Stimulated activated CD4-positive, alpha-beta T cell treated with anti-CD3 and anti-CD28 coated beads, Interleukin-4, amount 100 ng/mL, for 1 hour (primary cell): ENCODE measurements at regions not wholly inside any gene's neighbourhood (a gene's known extent, or its start where the extent isn't known, plus 50 kb on each side); places are given as distances from the start of the nearest gene placed in this dataset.

ENCODE experiments used
- DNase-seq: peaks from one replicate; pipeline ENCODE4 v3.0.0-alpha.2; 2020

GRCh38 chr1:112320058-112320457 lies 76.0 kb upstream of the CTTNBP2NL start:
- no peak for DNase-seq

- DNase-seq, result no peak
Observed at GRCh38 chr1:112322018-112322417, 74.0 kb upstream of the CTTNBP2NL start.

DNA sequence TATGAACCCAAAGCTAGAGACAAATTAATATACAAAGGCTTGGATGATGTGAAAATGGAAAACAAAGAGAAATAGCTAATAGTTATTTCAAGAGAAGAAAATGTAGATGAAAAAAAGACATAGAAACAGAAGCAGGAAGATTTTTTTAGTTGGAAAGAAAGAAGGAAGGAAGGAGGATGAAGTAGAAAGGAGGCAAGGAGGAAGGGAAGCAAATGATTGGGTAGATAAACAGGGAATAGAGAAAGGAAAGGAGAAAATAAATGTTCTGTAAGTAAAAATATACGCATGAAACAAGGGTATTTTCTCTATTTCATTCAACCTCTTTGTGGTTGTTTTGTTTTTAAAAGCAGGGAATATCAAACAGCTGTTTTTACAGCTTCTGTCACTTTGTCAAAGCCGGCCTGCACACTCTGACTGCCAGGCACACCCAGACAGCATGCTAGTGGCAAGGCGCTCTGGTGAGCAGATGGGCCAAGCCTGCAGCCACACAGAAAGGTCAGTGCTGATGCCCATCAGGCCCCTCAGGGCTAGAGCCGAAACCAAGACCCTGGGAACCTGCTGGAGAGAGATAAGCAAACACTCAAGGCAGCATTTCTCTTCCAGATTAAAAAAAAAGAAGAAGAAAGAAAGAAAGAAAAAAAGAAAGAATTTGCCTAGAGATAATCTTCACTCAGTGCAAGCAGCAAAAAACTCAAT lies 72.9 kb upstream of the CTTNBP2NL start:
- DNase-seq, result no peak

DNA sequence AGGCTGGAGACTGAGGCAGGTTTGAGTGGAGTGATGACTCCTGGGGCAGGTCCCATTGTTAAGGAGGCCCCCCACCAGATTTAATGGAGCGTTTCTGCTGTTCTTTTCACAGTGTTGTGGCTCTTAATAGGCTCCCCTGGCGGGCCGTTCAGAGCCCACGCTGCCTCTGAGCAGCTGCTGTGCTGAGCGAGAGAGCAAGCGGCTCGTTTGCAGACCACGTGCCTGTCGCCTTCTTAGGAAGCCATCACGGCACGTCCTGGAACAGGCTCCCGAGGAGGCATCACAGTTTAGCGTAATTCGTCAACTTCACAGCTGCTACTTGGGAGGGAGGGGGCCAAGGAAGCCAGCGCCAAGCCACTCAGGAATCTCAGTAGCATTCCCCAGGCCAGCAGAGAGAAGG lies 70.5 kb upstream of the CTTNBP2NL start:
- no peak for DNase-seq

GRCh38 chr1:112328600-112328999 lies 67.4 kb upstream of the CTTNBP2NL start:
- DNase-seq, result no peak

GRCh38 chr1:112332176-112333150 lies 63.6 kb upstream of the CTTNBP2NL start:
- DNase-seq, result no peak

DNA sequence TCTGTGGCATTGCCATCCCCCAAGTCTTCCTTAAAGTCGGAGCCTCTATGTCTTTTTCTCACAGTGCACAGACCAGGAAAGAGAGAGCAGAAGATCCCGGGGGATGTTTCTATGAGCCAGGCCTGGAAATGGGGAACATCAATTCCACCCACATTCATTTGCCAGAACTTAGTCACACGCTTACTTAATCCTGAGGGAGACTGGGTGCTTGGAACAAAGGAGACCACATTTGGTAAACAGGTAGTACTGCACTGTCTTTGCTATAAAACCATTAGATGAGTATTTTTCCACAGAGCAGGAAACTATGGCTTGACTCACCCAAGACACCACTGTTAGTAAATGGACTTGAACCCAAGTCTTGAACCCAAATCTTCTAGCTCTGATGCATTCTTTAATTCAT lies 60.7 kb upstream of the CTTNBP2NL start:
- no peak for DNase-seq

- DNase-seq, result no peak
Observed at GRCh38 chr1:112337028-112337531, 58.9 kb upstream of the CTTNBP2NL start.

GRCh38 chr1:112341986-112342385 lies 54.0 kb upstream of the CTTNBP2NL start:
- DNase-seq, result no peak

DNA sequence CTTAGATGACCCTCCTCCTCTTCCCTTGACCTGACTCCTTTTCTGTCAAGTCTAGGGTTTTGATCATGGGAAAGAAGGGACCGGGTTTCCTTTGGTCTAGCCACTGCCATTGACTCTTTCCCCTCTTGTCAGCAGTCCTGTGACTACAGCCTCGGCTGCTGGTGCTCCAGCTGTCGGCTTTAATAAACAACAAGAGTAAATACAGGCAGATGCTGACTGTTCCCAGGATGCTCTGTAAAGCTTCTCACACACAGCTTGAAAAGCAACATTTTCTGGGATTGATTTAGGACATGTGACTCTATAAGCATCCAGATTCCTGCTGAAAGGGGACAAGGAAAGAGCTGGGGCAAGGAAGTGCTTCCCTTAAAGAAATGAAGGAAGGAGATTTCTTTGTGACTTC lies 53.5 kb upstream of the CTTNBP2NL start:
- DNase-seq, result no peak

- DNase-seq, result no peak
Observed at GRCh38 chr1:112344754-112345423, 51.1 kb upstream of the CTTNBP2NL start.
